DND-41 (cell line): ENCODE measurements at regions not wholly inside any gene's neighbourhood (a gene's known extent, or its start where the extent isn't known, plus 50 kb on each side); places are given as distances from the start of the nearest gene placed in this dataset.

ENCODE experiments used
- ATAC-seq: fragments of 200-7000 bp; cut with Tn5 transposase; 3 replicates; pipeline ENCODE4 v1.9.1; 2021; ENCODE audit warnings: low read depth; ENCODE audit not compliant: insufficient read depth
- DNase-seq: peaks from one replicate; pipeline ENCODE4 v3.0.0-alpha.2; 2020
- H2AFZ ChIP-seq: 2 replicates; pipeline ENCODE4 v1.6.0; 2012; ENCODE audit warnings: low read depth, low read length
- H3K27ac ChIP-seq: 2 replicates; pipeline ENCODE4 v1.5.1; 2012; ENCODE audit warnings: low read length, inconsistent platforms
- H3K27me3 ChIP-seq: fragments of 200-600 bp; sonication (generic); 2 replicates; pipeline ENCODE4 v1.6.0; 2012; ENCODE audit warnings: low read length, mild to moderate bottlenecking, inconsistent platforms; ENCODE audit not compliant: insufficient read depth, poor library complexity
- H3K36me3 ChIP-seq: 2 replicates; pipeline ENCODE4 v1.5.1; 2012; ENCODE audit warnings: low read length, inconsistent platforms; ENCODE audit not compliant: insufficient read depth
- H3K4me1 ChIP-seq: 2 replicates; pipeline ENCODE4 v1.5.1; 2012; ENCODE audit warnings: mild to moderate bottlenecking, low read length; ENCODE audit not compliant: insufficient read depth
- H3K4me2 ChIP-seq: 2 replicates; pipeline ENCODE4 v1.6.0; 2012; ENCODE audit warnings: mild to moderate bottlenecking, moderate library complexity, low read length, inconsistent platforms; ENCODE audit not compliant: insufficient read depth
- H3K4me3 ChIP-seq, 2 experiments: fragments of 200-600 bp in 1 of 2; shearing (Covaris generic) in 1 of 2; 2 replicates each; pipeline ENCODE4 v1.5.1; 2012 to 2016; ENCODE audit warnings: inconsistent platforms in 2 of 2, low read length in 2 of 2, mild to moderate bottlenecking in 2 of 2, low read depth in 1 of 2, moderate library complexity in 1 of 2
- H3K79me2 ChIP-seq: 2 replicates; pipeline ENCODE4 v1.6.0; 2012; ENCODE audit warnings: low read length, inconsistent platforms; ENCODE audit not compliant: insufficient read depth
- H3K9ac ChIP-seq: 2 replicates; pipeline ENCODE4 v1.6.0; 2012; ENCODE audit warnings: low read depth, mild to moderate bottlenecking, inconsistent platforms, low read length, moderate library complexity
- H3K9me3 ChIP-seq: 2 replicates; pipeline ENCODE4 v1.5.1; 2012; ENCODE audit warnings: low read length, moderate library complexity, mild to moderate bottlenecking, inconsistent platforms; ENCODE audit not compliant: insufficient read depth, severe bottlenecking
- H4K20me1 ChIP-seq: 2 replicates; pipeline ENCODE4 v1.6.0; 2012; ENCODE audit warnings: low read length; ENCODE audit not compliant: insufficient read depth
- CTCF ChIP-seq: IDR thresholded peaks from 2 replicates; pipeline ENCODE4 v1.5.1; 2012; ENCODE audit warnings: borderline replicate concordance, low read length, moderate library complexity, mild to moderate bottlenecking; ENCODE audit not compliant: poor library complexity, severe bottlenecking; ENCODE audit errors: extremely low read depth
- EZH2 ChIP-seq: IDR thresholded peaks from 3 replicates; pipeline ENCODE4 v1.6.1; 2012; ENCODE audit warnings: borderline replicate concordance, low read depth, mild to moderate bottlenecking, moderate library complexity, low read length, inconsistent platforms; ENCODE audit not compliant: severe bottlenecking

- H3K4me3 ChIP-seq, result no peak overlapping the region
- H3K27me3 ChIP-seq, result no peaks in the 10 kb centered on the region
- H3K36me3 ChIP-seq, result no peaks in the 10 kb centered on the region
- H2AFZ ChIP-seq, result no peak overlapping the region
- H3K4me2 ChIP-seq, result no peak overlapping the region
- no peaks in the 10 kb centered on the region for H4K20me1 ChIP-seq
- H3K9me3 ChIP-seq, result no peaks in the 10 kb centered on the region
- no peak overlapping the region for H3K9ac ChIP-seq
- TF ChIP-seq EZH2 (no peak), CTCF (no peak)
- no peak for DNase-seq
- peaks cover 26% of the 10 kb centered on the region for H3K4me1 ChIP-seq
- no peaks in the 10 kb centered on the region for H3K79me2 ChIP-seq
- no peak for ATAC-seq
- no peak overlapping the region for H3K27ac ChIP-seq
Measured at GRCh38 chr5:107265193-107265592, 405.5 kb downstream of the EFNA5 start.

- H2AFZ ChIP-seq, result no peak overlapping the region
- peak; percentile 90 for ATAC-seq
- DNase-seq, result no peak
- no peak overlapping the region for H3K9ac ChIP-seq
- H4K20me1 ChIP-seq, result no peaks in the 10 kb centered on the region
- peak overlapping the region; percentile 37; the same call in 1 of the 2 replicates for H3K27ac ChIP-seq
- peaks cover 26% of the 10 kb centered on the region for H3K4me1 ChIP-seq
- H3K4me2 ChIP-seq, result peak overlapping the region; percentile 40
- no peaks in the 10 kb centered on the region for H3K27me3 ChIP-seq
- no peaks in the 10 kb centered on the region for H3K79me2 ChIP-seq
- no peak overlapping the region for H3K4me3 ChIP-seq
- TF ChIP-seq EZH2, result no peak
- TF ChIP-seq CTCF, result no peak
- no peaks in the 10 kb centered on the region for H3K9me3 ChIP-seq
- H3K36me3 ChIP-seq, result no peaks in the 10 kb centered on the region
Measured at GRCh38 chr5:107263387-107264018, 407.2 kb downstream of the EFNA5 start.

- H3K4me3 ChIP-seq, result no peak overlapping the region
- DNase-seq (no peak), ATAC-seq (no peak)
- H3K4me1 ChIP-seq, result peaks cover 4% of the 10 kb centered on the region
- no peaks in the 10 kb centered on the region for H3K79me2 ChIP-seq
- H3K4me2 ChIP-seq, result no peak overlapping the region
- no peak overlapping the region for H2AFZ ChIP-seq
- no peaks in the 10 kb centered on the region for H3K27me3 ChIP-seq
- no peaks in the 10 kb centered on the region for H3K36me3 ChIP-seq
- no peak for TF ChIP-seq EZH2
- no peak for TF ChIP-seq CTCF
- H4K20me1 ChIP-seq, result no peaks in the 10 kb centered on the region
- H3K9ac ChIP-seq, result no peak overlapping the region
- no peaks in the 10 kb centered on the region for H3K9me3 ChIP-seq
- H3K27ac ChIP-seq, result no peak overlapping the region
Measured at GRCh38 chr5:107257885-107258520, 412.7 kb downstream of the EFNA5 start.

- Histone ChIP-seq H3K4me2 (no peak overlapping the region), H3K79me2 (no peaks in the 10 kb centered on the region), H3K27ac (no peak overlapping the region), H3K27me3 (no peaks in the 10 kb centered on the region), H2AFZ (no peak overlapping the region), H3K4me3 (no peak overlapping the region), H3K9me3 (no peaks in the 10 kb centered on the region), H4K20me1 (no peaks in the 10 kb centered on the region), H3K9ac (no peak overlapping the region), H3K36me3 (no peaks in the 10 kb centered on the region), H3K4me1 (no peaks in the 10 kb centered on the region)
- ATAC-seq (no peak), DNase-seq (no peak)
- no peak for TF ChIP-seq EZH2
- TF ChIP-seq CTCF, result no peak
Measured at GRCh38 chr5:107254902-107255234, 415.9 kb downstream of the EFNA5 start.
